WTC11 (cell line): ENCODE measurements at regions not wholly inside any gene's neighbourhood (a gene's known extent, or its start where the extent isn't known, plus 50 kb on each side); places are given as distances from the start of the nearest gene placed in this dataset.

Source experiments
- ATAC-seq: fragments of 200-7000 bp; cut with Tn5 transposase; 2 replicates; pipeline ENCODE4 v1.10.0; 2021; ENCODE audit warnings: mild to moderate bottlenecking, moderate library complexity
- CTCF ChIA-PET: fragments of 300-600 bp; sonication (Branson Sonifier 250); formaldehyde crosslinking; loops from one replicate; lab custom pipeline; 2021; ENCODE audit warnings: antibody characterized with exemption; lab: Charles Lee
- POLR2A ChIA-PET: fragments of 350-600 bp; sonication (Branson Sonifier 250); formaldehyde crosslinking; loops from one replicate; lab custom pipeline; 2021; ENCODE audit warnings: antibody characterized with exemption; lab: Charles Lee
- DNase-seq: peaks from one replicate; pipeline ENCODE4 v3.0.0; 2021; ENCODE audit warnings: low spot score
- H3K27ac Mint-ChIP-seq: 2 replicates; pipeline ENCODE4 v1.8.0; 2021; ENCODE audit warnings: mixed read lengths
- H3K27me3 Mint-ChIP-seq: 2 replicates; pipeline ENCODE4 v1.8.0; 2021; ENCODE audit warnings: low read depth, mild to moderate bottlenecking, moderate library complexity, mixed read lengths
- H3K36me3 Mint-ChIP-seq: 2 replicates; pipeline ENCODE4 v1.8.0; 2021; ENCODE audit warnings: mixed read lengths
- H3K4me1 Mint-ChIP-seq: 2 replicates; pipeline ENCODE4 v1.8.0; 2022; ENCODE audit warnings: mixed read lengths
- H3K4me3 Mint-ChIP-seq: 2 replicates; pipeline ENCODE4 v1.8.0; 2021; ENCODE audit warnings: mild to moderate bottlenecking, moderate library complexity, mixed read lengths
- H3K9me3 Mint-ChIP-seq: 2 replicates; pipeline ENCODE4 v1.8.0; 2021; ENCODE audit warnings: mixed read lengths
- AR ChIP-seq: fragments of 250-450 bp; sonication (Bioruptor Pico); IDR thresholded peaks from 2 replicates; pipeline ENCODE4 v1.9.0; 2021; ENCODE audit warnings: mild to moderate bottlenecking
- E2F1 ChIP-seq: sonication (generic); formaldehyde crosslinking; IDR thresholded peaks from 2 replicates; pipeline ENCODE4 v1.8.0; 2022; ENCODE audit warnings: mild to moderate bottlenecking, missing genetic modification reagents
- E2F5 ChIP-seq: sonication (generic); formaldehyde crosslinking; IDR thresholded peaks from 2 replicates; pipeline ENCODE4 v1.8.1; 2022; ENCODE audit warnings: mild to moderate bottlenecking, moderate library complexity, missing genetic modification reagents
- ESRRA ChIP-seq: sonication (generic); formaldehyde crosslinking; IDR thresholded peaks from 2 replicates; pipeline ENCODE4 v1.8.1; 2022; ENCODE audit warnings: mild to moderate bottlenecking, missing genetic modification reagents, borderline replicate concordance
- HMGXB4 ChIP-seq: sonication (generic); formaldehyde crosslinking; IDR thresholded peaks from 2 replicates; pipeline ENCODE4 v1.8.1; 2023; ENCODE audit warnings: mild to moderate bottlenecking, moderate library complexity, missing genetic modification reagents
- NR3C1 ChIP-seq: sonication (generic); formaldehyde crosslinking; conservative IDR thresholded peaks from 2 replicates; pipeline ENCODE4 v1.8.1; 2023; ENCODE audit warnings: low read depth, mild to moderate bottlenecking, missing genetic modification reagents
- PRRX2 ChIP-seq: fragments of 250-450 bp; sonication (Bioruptor Pico); IDR thresholded peaks from 2 replicates; pipeline ENCODE4 v1.8.0; 2021; ENCODE audit warnings: mild to moderate bottlenecking
- SMAD4 ChIP-seq: sonication (generic); formaldehyde crosslinking; IDR thresholded peaks from 2 replicates; pipeline ENCODE4 v1.8.0; 2022; ENCODE audit warnings: mild to moderate bottlenecking, missing genetic modification reagents
- TP53 ChIP-seq: sonication (generic); formaldehyde crosslinking; IDR thresholded peaks from 2 replicates; pipeline ENCODE4 v1.8.1; 2023; ENCODE audit warnings: mild to moderate bottlenecking, missing genetic modification reagents
- ZBTB21 ChIP-seq: sonication (generic); formaldehyde crosslinking; IDR thresholded peaks from 2 replicates; pipeline ENCODE4 v1.8.1; 2023; ENCODE audit warnings: mild to moderate bottlenecking, missing genetic modification reagents, borderline replicate concordance
- ZMAT4 ChIP-seq: fragments of 250-450 bp; sonication (Bioruptor Pico); IDR thresholded peaks from 2 replicates; pipeline ENCODE4 v1.9.0; 2021; ENCODE audit warnings: mild to moderate bottlenecking
- ZNF219 ChIP-seq: sonication (generic); formaldehyde crosslinking; IDR thresholded peaks from 2 replicates; pipeline ENCODE4 v1.8.0; 2023; ENCODE audit warnings: missing genetic modification reagents, mild to moderate bottlenecking, borderline replicate concordance
- ZNF232 ChIP-seq: sonication (generic); formaldehyde crosslinking; IDR thresholded peaks from 2 replicates; pipeline ENCODE4 v1.8.0; 2022; ENCODE audit warnings: mild to moderate bottlenecking, missing genetic modification reagents
- ZNF263 ChIP-seq: sonication (generic); formaldehyde crosslinking; IDR thresholded peaks from 2 replicates; pipeline ENCODE4 v1.8.1; 2022; ENCODE audit warnings: low read depth, mild to moderate bottlenecking, moderate library complexity, missing genetic modification reagents
- ZNF317 ChIP-seq: sonication (generic); formaldehyde crosslinking; IDR thresholded peaks from 2 replicates; pipeline ENCODE4 v1.8.1; 2023; ENCODE audit warnings: low read depth, mild to moderate bottlenecking, moderate library complexity, missing genetic modification reagents, borderline replicate concordance
- ZSCAN18 ChIP-seq: fragments of 250-450 bp; sonication (Bioruptor Pico); IDR thresholded peaks from 2 replicates; pipeline ENCODE4 v2.1.2; 2022; ENCODE audit warnings: mild to moderate bottlenecking, moderate library complexity

GRCh38 chr5:124453221-124454051, 293.0 kb downstream of the ZNF608 start:
- no peak overlapping the region for H3K4me3 Mint-ChIP-seq
- peaks cover 10% of the 10 kb centered on the region for H3K9me3 Mint-ChIP-seq
- ChIA-PET POLR2A (no interaction called here), CTCF (no interaction called here)
- H3K4me1 Mint-ChIP-seq, result peaks cover 26% of the 10 kb centered on the region
- H3K27ac Mint-ChIP-seq, result no peak overlapping the region
- peaks cover 4% of the 10 kb centered on the region; the same call in 1 of the 2 replicates for H3K27me3 Mint-ChIP-seq
- no peak for DNase-seq
- no peak for TF ChIP-seq TP53 (CRISPR knock-in tag)
- H3K36me3 Mint-ChIP-seq, result no peaks in the 10 kb centered on the region; the same call in 1 of the 2 replicates
- no peak for ATAC-seq

GRCh38 chr5:124452412-124452811, 294.0 kb downstream of the ZNF608 start:
- POLR2A ChIA-PET, result no interaction called here
- Mint-ChIP-seq H3K27ac (no peak overlapping the region), H3K27me3 (peaks cover 4% of the 10 kb centered on the region; the same call in 1 of the 2 replicates)
- no peak for ATAC-seq
- CTCF ChIA-PET, result no interaction called here
- DNase-seq, result no peak
- TF ChIP-seq NR3C1 (CRISPR knock-in tag) (no peak), SMAD4 (CRISPR knock-in tag) (no peak), ZNF232 (no peak), E2F1 (no peak), E2F5 (CRISPR knock-in tag) (no peak), ZNF317 (CRISPR knock-in tag) (no peak), ZSCAN18 (CRISPR knock-in tag) (no peak), PRRX2 (no peak), ESRRA (no peak), AR (CRISPR knock-in tag) (no peak), ZBTB21 (CRISPR knock-in tag) (no peak), HMGXB4 (CRISPR knock-in tag) (no peak), ZNF263 (CRISPR knock-in tag) (no peak), ZNF219 (CRISPR knock-in tag) (no peak), ZMAT4 (CRISPR knock-in tag) (no peak)
- TF ChIP-seq, all 79 proteins: peak for 0
- Mint-ChIP-seq H3K4me1 (peaks cover 21% of the 10 kb centered on the region), H3K36me3 (no peaks in the 10 kb centered on the region; the same call in 1 of the 2 replicates), H3K9me3 (peaks cover 14% of the 10 kb centered on the region), H3K4me3 (no peak overlapping the region)
